Renal cortex interstitium (tissue), 11 donors: ENCODE measurements at regions not wholly inside any gene's neighbourhood (a gene's known extent, or its start where the extent isn't known, plus 50 kb on each side); places are given as distances from the start of the nearest gene placed in this dataset.

Source experiments
- DNase-seq, 11 donors: peaks; one replicate each; pipeline ENCODE4 v3.0.0-alpha.2; 2013; ENCODE audit warnings: low read depth in 9 of 11, low spot score in 4 of 11; ENCODE audit errors: extremely low read depth in 1 of 11

DNA sequence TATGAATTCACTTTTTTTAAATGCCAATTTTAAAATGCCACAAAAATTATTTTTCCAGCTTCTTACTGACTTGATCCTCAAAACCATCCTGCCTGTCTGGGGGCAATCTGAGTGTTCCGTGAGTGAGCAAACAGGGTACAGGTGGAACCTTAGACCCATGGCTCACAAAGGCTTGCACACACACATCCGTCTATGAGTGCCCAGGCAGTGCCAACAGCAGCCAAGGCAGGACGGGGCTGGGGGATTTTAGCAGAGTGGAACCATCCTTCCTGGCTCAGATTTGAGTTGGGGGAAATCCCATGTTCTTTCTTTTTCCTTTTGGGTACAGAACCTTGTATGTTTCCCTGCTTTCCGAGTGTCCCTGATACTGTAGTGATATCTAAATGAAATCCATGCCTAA lies 377.7 kb upstream of the MGMT start:
- no peak for DNase-seq

DNA sequence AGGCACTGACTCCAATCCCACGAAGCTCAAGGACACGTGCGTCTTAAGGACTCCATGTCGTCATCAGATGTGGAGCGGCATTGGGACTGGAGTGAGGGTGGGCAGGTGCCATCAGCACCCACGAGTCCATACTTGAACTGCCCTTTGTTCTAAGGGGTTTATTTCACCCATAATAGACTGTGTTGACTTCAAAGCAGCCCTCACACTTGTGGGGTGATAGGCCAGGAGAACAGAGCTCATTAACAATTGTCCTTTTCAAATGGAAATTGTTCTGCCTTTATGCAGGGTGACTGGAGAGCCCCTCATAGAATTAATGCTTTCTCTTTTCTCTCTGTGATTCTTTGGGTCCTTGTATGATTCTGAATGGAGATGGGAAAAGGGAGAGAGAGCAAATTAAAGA lies 376.9 kb upstream of the MGMT start:
- no peak for DNase-seq

DNA sequence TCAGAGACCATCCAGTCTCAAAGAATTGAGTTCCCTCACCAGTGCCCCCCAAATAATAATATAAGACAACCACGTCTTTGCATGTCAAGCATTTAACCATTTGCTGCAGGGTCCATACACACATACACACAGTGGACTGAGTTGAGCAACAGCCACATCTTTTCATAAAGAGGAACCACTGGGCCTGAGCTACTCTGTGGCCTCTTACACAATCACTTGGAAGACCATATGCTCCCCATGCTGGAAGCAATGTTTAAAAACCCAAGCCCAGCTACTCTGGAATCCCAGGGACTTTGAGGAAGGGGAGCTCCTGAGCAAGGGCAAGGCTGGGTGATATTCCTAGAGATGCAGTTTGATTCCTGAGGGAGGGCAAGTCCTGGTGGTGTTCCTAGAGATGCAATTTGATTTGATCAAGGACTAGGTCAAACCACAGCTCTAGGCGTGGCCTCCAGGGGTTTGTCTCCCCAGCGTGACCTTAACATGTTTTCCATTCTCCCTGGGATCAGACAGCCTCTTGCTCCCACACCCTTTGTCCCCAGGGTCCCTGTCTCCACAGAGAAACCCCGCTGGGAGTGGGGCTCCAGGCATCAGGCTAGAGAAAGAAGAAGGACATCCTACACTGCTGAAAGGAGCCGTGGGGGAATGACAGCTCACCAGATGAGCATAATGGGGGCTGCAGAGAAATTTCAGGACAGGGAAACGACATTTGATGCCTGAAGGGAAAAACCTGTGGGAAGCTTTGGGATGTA lies 376.2 kb upstream of the MGMT start:
- DNase-seq: no peak

DNA sequence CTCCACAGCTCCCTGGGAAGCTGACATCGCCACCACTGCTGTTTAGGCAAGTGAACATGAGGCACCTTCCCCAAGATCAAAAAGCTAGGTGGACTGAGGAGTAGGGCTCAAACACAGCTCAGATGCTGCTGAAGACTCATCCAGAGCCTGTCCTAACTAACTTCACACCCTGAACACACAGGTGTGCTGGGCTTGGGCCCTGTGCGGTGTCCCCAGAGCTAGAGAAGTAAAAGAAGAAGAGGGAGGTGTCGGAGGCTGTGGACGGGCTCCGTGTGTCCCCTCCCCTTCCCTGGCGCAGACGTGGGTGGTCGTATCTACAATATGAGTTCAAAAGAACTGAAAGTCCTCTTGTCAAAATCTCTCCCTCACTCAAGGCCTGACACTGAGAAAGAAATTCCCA lies 373.4 kb upstream of the MGMT start:
- no peak for DNase-seq

DNA sequence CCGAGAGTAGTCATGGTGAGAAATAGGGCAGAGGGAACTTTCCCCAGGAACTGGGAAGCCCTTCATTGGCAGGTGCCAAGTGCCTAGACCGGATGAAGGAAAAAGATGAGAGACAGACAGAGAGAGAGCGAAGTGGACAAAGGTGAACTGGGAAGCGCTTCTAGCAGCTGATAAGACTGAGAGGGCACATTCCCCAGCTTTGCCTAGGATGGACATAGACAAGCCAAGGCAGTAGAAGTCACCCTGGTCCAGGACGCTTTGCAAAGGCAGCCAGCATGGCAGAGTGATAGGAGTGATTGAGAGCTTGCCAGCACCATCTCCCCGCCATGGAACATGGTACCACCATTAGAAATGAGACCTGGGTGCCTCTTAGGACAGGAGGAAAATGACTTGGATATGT lies 372.8 kb upstream of the MGMT start:
- no peak for DNase-seq

DNA sequence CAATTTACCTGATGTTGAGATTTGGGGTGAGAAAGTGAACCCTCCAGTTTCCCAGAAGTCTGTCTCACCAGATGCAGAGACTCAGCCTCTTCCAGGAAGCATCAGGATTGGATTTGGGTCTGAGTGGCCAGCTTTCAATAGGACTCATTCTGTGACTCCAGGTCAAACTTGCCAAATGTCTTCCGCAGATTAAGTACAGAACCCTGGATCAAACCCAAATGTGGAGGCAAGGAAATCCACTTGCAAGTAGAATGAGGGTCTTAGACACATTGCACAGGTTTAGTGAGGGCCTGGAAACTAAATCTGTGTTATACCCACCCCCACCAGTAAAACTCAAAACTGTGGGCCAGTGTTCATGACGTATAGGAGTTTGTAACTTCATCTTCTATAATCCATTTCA lies 372.2 kb upstream of the MGMT start:
- DNase-seq: no peak

DNA sequence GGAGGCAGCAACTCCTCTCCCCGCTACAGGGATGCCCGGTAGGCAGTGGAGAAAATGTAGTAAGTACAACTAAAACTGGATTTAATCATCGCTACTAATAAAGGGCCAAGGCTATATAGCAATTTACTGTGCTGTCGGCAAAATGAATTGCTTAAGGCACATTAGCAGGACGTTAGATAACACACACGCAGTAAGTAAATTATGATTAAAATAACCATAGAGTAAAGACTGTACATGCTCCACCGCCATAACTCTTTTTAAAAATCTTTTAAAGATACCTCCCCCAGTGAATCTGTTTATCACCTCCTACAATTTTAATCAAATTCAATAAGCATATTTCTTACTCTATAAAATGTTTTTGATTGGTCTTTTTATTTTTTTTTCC lies 371.4 kb upstream of the MGMT start:
- no peak for DNase-seq

DNA sequence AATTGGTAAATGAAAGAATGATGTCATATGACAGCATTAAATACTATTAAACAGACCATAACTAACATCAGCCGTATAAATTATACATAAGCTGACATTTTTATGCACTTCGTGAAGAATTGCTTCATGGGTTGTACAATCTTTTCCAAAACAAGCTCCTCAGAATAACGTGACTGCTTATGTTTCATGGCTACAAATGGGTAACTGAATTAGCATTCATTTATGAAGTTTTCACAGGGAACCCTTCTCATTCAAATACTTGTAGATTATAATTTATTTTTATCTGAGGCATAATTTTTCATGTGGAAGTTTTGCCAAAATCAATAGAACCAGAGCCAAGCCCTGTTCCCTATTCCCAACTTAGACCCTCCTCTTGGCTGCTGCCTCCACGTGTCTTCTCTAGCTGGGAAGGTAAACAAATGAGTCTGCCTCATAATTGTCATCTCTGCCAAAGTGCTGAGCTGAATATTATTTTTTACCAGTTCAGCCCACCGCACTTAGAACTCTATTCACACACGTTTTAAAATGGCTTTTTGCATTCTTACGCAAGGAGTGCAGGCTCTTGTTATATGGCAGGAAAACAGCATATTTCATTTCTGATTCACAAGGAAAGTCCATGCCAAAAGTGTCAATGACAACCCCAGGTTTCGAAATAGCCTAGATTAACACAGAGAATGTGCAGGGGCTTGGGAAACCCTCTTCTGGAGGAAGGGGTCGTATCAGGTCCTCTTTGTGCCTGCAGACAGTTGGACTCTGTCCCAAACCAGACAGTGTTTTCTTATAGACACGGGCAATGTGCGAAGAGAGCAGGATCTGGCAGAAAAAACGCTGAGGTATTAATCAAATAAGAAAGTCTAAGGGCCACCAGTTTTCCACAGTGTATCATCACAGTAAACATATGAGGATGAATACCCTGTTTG lies 370.7 kb upstream of the MGMT start:
- DNase-seq: peak in 6 of 11 donors; percentile 9 to 58 (median 29)

DNA sequence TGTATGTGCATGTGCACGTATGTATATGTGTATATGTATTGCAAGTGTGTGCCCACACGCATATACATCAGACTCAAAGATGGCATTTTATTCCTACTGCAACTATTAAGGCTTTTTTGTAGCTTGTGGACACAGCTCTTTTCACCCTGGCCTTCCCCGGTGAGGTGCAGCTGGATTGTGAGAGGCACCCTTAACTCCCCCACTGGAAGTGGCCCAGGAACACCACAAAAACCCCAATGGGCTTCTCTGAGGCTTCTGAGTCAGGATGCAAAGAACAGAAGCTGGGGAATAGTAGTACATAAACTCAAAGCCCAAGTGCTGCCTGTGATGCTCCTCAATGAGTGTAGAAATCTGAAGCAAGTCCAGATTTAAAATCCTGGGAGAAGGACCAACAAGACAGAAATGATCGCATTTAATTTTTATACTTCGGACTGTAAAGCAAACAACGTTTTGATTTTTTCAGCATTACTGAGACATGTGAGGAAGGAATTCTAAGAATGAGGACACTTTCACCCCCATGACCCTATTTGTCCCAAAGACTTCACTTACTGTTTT lies 369.2 kb upstream of the MGMT start:
- no peak for DNase-seq

DNA sequence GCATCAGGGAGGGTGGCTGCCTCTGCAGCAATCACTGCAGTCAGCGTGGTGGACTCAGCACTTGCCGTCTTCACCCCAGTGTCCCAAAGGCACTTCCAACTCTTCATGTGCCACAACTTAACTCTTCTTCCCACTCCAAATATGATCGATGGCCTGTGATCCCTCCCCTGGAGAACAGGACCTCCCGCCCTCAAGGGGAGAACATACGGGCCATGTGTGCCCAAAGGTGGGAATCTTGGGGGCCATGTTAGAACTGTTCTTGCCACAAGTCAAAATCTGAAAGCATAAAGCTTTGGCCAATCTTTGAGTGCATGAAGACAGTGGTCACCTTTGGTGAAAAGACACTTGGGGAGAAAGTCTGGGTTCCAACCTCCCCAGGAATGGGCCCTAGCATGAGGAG lies 368.5 kb upstream of the MGMT start:
- no peak for DNase-seq

DNA sequence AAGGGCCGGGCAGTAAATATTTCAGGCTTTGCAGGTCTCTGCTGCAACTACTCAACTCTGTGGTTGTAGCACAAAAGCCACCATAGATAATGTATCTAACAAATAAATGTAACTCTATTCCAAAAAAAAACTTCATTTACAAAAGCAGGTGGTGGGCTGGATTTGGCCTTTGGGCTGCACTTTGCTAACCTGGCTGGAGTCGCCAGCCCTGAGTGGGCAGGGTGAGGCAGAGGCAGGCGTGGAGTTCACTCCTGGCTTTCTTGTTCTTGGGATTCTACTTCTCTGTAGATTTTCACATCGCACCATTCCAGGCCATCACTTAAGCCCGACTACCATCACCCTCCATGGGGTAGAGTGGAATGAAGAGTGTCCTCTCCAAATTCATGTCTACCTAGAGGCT lies 367.6 kb upstream of the MGMT start:
- no peak for DNase-seq

DNA sequence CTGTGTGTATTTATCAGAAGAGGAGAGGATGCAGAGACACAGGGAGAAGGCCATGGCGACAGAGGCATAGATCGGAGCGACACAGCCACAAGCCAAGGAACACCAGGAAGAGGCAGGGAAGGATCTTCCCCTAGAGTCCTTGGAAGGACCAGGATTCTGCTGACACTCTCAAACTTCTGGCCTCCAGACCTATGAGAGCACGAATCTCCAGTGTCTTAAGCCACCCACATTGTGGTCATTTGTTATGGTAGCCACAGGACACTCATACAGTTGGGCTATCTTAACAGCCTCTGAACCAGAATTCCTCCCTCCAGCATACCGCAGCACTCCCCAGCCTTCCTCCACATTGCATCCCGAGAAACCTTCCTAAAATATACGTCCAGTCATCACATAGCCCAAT lies 367.0 kb upstream of the MGMT start:
- no peak for DNase-seq

DNA sequence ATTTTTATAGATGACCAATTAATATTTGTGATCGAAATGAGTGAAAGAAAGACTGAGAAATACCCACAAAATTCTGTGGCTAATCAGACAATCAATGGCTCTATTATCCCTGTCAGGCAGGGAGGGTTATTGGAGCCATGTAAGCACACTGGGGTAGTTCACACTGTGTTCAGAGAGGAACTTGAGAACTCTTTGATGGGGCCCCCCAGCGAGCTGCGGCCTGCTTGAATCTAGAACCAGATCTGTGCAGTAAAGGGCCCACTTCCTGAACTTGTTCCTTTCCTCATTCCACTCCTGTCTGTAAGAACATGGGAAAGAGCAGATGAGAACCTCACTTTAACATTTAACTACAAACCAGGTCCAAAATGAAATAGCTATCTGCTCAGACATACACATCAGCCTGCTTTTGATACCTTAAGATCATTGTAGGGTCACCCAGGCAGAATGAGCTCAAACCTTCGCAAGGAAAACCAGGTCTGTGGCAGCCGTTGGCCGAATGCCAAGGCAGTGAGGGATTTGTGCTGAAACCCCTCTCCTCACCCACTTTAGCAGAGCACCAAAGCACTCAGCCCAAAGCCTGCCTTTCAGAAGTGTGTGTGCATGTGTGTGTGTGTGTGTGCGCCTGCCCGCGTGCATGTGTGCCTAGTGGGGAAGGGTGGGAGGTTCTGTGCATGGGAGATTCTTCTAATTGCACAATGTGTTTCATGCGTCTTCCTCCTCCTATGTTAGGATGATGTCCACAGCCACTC lies 365.6 kb upstream of the MGMT start:
- no peak for DNase-seq

DNA sequence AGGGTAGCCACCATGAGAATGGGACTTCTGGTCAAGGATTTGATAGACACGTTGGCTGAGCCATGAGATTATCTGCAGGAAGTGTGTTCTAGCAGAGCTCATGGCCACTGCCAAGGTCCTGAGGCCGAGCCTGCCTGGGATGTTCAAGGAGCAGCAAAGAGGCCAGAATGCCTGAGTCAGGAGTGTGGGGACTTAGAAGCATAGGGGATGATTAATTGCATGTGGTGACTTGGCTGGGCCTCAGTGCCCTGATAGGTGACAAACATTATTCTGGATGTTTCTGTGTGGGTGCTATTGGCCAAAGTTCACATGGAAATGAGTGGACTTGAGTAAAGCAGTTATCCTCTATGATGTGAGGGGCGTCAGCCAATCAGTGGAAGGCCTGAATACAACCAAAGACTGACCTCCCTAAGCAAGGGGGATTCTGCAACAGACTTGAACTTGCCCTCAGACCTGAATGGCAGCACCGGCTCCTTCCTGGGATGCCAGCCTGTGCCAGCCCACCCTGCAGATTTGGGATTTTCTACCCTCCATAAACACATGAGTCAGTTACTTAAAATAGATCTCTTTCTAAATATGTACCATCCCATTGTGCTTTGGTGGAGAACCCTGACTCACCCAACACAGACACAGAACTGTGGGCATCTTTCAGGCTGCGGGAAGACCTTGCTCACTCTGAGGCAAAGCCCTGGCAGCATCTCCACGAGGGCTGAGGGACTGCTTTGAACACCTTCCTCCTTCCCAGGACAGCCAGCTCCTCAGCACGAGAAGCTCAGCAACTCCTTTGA lies 363.9 kb upstream of the MGMT start:
- DNase-seq: no peak

DNA sequence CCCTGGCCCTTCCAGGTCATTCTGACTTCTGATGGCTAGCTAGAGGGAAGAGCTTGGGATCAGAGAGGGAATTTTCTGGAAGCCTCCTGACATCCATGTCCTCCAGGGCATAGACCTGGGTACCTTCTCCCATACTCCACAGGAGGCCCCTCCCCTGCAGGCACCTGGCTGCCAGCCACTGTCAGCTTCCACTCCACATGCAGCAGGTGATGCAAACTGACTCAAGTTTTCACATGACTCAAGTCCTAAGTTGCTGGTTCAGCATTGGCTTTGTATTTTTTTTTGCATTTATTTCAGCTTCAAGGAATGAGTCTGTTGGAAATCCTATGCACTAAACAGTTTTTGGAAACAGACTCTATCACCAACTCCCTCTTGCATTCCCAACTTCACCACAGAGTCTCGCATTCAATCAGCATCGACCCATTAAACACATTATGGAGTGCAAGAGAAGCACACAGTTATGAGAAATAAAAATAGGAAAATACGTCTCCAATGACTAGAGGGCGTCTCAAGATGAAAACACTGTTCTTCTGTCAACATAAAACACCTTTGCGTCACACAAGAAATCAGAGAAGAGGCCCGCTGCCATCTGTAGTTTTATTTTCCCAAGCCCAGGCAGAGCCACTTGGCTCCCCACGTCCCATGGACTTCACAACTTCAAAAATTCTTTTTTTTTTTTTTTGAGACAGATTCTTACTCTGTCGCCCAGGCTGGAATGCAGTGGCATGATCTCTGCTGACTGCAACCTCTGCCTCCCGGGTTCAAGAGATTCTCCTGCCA lies 362.6 kb upstream of the MGMT start:
- DNase-seq: no peak

DNA sequence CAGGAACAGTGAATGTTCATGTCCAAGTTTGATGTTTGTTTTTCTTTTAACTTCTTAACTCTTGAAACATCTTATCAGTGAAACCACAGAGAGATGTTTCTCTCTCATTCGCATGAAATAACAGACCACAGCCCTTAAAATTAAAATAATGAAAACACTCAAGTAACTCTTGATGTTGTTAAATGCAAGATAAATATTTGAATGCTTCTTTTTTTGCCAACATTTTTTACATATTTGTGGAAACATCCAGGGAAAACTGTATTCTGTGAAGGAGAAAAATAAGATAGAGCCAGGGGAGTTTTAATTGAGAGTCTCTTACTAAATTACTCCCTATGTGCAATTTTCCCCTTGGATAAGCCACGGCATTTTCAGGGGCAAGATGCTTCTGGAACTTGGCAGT lies 361.8 kb upstream of the MGMT start:
- DNase-seq: no peak

DNA sequence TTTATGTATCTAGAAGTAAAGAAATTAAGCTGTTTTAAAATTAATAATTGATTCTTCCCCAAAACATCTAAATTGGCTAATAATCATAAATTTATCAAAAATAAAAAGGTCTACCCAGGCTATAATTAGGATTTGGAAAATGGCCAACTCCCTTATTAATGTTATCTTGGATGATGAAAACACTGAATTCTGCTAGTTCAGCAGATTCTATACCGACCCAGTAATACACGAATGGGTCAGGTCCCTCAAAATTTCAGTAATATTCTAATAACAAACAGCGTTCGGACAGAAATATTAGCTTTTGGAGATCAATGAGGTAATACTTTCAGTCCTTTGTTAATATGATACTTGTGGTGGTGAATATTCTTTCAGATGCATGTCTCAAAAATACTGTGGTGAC lies 360.7 kb upstream of the MGMT start:
- DNase-seq: no peak

DNA sequence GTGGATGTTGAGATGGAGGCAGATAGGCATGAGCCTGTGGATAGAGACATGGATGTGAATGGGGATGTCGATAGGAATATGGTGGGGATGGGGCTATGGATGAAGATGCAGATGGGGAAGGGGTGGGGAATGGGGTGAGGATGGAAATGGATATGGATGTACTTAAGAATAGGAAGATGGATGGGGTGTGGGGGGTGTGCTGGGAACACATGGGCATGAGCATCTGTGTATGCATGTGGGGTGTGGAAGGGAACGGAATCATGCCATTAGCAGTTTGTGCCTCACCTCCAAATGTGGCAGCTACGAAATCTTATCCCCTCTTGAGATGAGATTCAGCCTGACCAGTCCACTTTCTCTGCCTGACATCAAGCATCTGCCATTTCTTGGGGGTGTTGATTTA lies 359.5 kb upstream of the MGMT start:
- no peak for DNase-seq
